CD4-positive, alpha-beta memory T cell (primary cell): ENCODE measurements at regions not wholly inside any gene's neighbourhood (a gene's known extent, or its start where the extent isn't known, plus 50 kb on each side); places are given as distances from the start of the nearest gene placed in this dataset.
"Not testable (repeated sequence)": the region's sequence is repeated elsewhere in the genome, so short reads cannot be mapped to it uniquely, and the experiment has no call there.

ENCODE experiments used
- CTCF ChIA-PET: fragments of 350-600 bp; sonication (Branson Sonifier 250); formaldehyde crosslinking; loops from one replicate; lab custom pipeline; 2021; ENCODE audit warnings: inconsistent platforms; ENCODE audit not compliant: partially characterized antibody; lab: Charles Lee
- POLR2A ChIA-PET: fragments of 350-600 bp; sonication (Branson Sonifier 250); formaldehyde crosslinking; loops from one replicate; lab custom pipeline; 2021; ENCODE audit not compliant: partially characterized antibody; lab: Charles Lee
- DNase-seq, 5 donors: peaks; one replicate each; pipeline versions ENCODE4 v3.0.0 to v3.0.0-alpha.2; 2020 to 2022; ENCODE audit warnings: mixed read lengths in 1 of 5
- H3K27ac ChIP-seq: one replicate; pipeline ENCODE4 v1.7.0; 2013; ENCODE audit warnings: low read depth, low read length
- H3K27me3 ChIP-seq: 2 replicates; pipeline ENCODE4 v1.7.0; 2013; ENCODE audit warnings: mild to moderate bottlenecking, low read length, moderate library complexity; ENCODE audit not compliant: insufficient read depth
- H3K36me3 ChIP-seq: 2 replicates; pipeline ENCODE4 v1.7.0; 2013; ENCODE audit warnings: mild to moderate bottlenecking, low read length, moderate library complexity; ENCODE audit not compliant: insufficient read depth
- H3K4me1 ChIP-seq: 2 replicates; pipeline ENCODE4 v1.7.0; 2013; ENCODE audit warnings: mild to moderate bottlenecking, low read length, moderate library complexity; ENCODE audit not compliant: insufficient read depth
- H3K4me3 ChIP-seq, 2 donors: one replicate each; pipeline ENCODE4 v1.7.0; 2013; ENCODE audit warnings: low read length in 2 of 2, mild to moderate bottlenecking in 1 of 2
- H3K9me3 ChIP-seq, 2 donors: one replicate each; pipeline ENCODE4 v1.7.0; 2013; ENCODE audit warnings: low read length in 2 of 2, control low read depth in 1 of 2; ENCODE audit not compliant: control insufficient read depth in 1 of 2
- H3K27ac Mint-ChIP-seq, 7 donors: one replicate each; pipeline ENCODE4 v1.8.0; 2020 to 2021; ENCODE audit warnings: mixed read lengths in 7 of 7, mild to moderate bottlenecking in 6 of 7, inconsistent platforms in 3 of 7, moderate library complexity in 3 of 7
- H3K27me3 Mint-ChIP-seq, 2 donors: one replicate each; pipeline ENCODE4 v1.8.0; 2020 to 2021; ENCODE audit warnings: mixed read lengths in 2 of 2
- H3K36me3 Mint-ChIP-seq, 2 donors: one replicate each; pipeline ENCODE4 v1.8.0; 2020 to 2021; ENCODE audit warnings: mixed read lengths in 2 of 2, inconsistent platforms in 1 of 2, mild to moderate bottlenecking in 1 of 2
- H3K4me1 Mint-ChIP-seq, 4 donors: one replicate each; pipeline ENCODE4 v1.8.0; 2020 to 2021; ENCODE audit warnings: mixed read lengths in 4 of 4, mild to moderate bottlenecking in 1 of 4
- H3K4me3 Mint-ChIP-seq, 8 donors: one replicate each; pipeline ENCODE4 v1.8.0; 2020 to 2021; ENCODE audit warnings: mixed read lengths in 8 of 8, mild to moderate bottlenecking in 7 of 8, moderate library complexity in 6 of 8, inconsistent platforms in 3 of 8
- H3K9me3 Mint-ChIP-seq, 8 donors: one replicate each; pipeline ENCODE4 v1.8.0; 2020 to 2021; ENCODE audit warnings: mixed read lengths in 8 of 8, mild to moderate bottlenecking in 5 of 8, inconsistent platforms in 3 of 8, moderate library complexity in 1 of 8
- intact Hi-C: fragments of 100-400 bp; cut with micrococcal nuclease; formaldehyde crosslinking; loops from one replicate; pipeline ENCODE4 v1.15.1; 2023

GRCh38 chr22:25406510-25407210, 157.8 kb upstream of the GRK3 start:
- DNase-seq = no peak
- Histone ChIP-seq H3K4me3 (no peak overlapping the region), H3K9me3 (no peaks in the 10 kb centered on the region), H3K4me1 (peaks cover 31% of the 10 kb centered on the region), H3K27ac (no peak overlapping the region), H3K27me3 (no peaks in the 10 kb centered on the region), H3K36me3 (no peaks in the 10 kb centered on the region)
- Mint-ChIP-seq H3K27me3 (no peaks in the 10 kb centered on the region), H3K4me1 (peaks cover 18 to 48% (median 32%) of the 10 kb centered on the region in 4 donors), H3K9me3 (no peaks in the 10 kb centered on the region), H3K27ac (peak overlapping the region in 6 of 7 donors; percentile 21 to 88 (median 74)), H3K36me3 (no peaks in the 10 kb centered on the region), H3K4me3 (peak overlapping the region; percentile 76 to 83 (median 78))
- intact Hi-C loops = no loop called here
- POLR2A ChIA-PET = no interaction called here
- CTCF ChIA-PET = no interaction called here

GRCh38 chr22:25407226-25407858, 157.1 kb upstream of the GRK3 start:
- POLR2A ChIA-PET = no interaction called here

GRCh38 chr22:25407859-25408229, 156.6 kb upstream of the GRK3 start:
- H3K27me3 ChIP-seq = no peaks in the 10 kb centered on the region
- DNase-seq = no peak
- no peak overlapping the region for H3K27ac ChIP-seq
- CTCF ChIA-PET = no interaction called here
- no peaks in the 10 kb centered on the region for H3K36me3 ChIP-seq
- H3K9me3 ChIP-seq = no peaks in the 10 kb centered on the region
- peak overlapping the region in 5 of 8 donors; percentile 5 to 87 (median 53) for H3K4me3 Mint-ChIP-seq
- intact Hi-C loops = no loop called here
- H3K4me1 Mint-ChIP-seq = peaks cover 14 to 36% (median 25%) of the 10 kb centered on the region in 4 donors
- H3K4me1 ChIP-seq = peaks cover 23% of the 10 kb centered on the region
- POLR2A ChIA-PET = no interaction called here
- no peaks in the 10 kb centered on the region for H3K36me3 Mint-ChIP-seq
- peaks cover 0 to under 1% of the 10 kb centered on the region in 2 donors for H3K27me3 Mint-ChIP-seq
- H3K9me3 Mint-ChIP-seq = no peaks in the 10 kb centered on the region
- peak overlapping the region in 4 of 7 donors; percentile 23 to 79 (median 59) for H3K27ac Mint-ChIP-seq
- H3K4me3 ChIP-seq = no peak overlapping the region

More at GRCh38 chr22:25407226-25407858, 157.1 kb upstream of the GRK3 start:
- H3K27me3 ChIP-seq = no peaks in the 10 kb centered on the region
- DNase-seq = no peak
- Mint-ChIP-seq H3K4me1 (peaks cover 14 to 41% (median 28%) of the 10 kb centered on the region in 4 donors), H3K27me3 (no peaks in the 10 kb centered on the region), H3K4me3 (peak overlapping the region in 7 of 8 donors; percentile 50 to 87 (median 77)), H3K27ac (peak overlapping the region in 4 of 7 donors; percentile 21 to 79 (median 46)), H3K9me3 (no peaks in the 10 kb centered on the region), H3K36me3 (no peaks in the 10 kb centered on the region)
- CTCF ChIA-PET = no interaction called here
- no peaks in the 10 kb centered on the region for H3K9me3 ChIP-seq
- H3K4me1 ChIP-seq = peaks cover 27% of the 10 kb centered on the region
- H3K27ac ChIP-seq = no peak overlapping the region
- intact Hi-C loops = no loop called here
- no peaks in the 10 kb centered on the region for H3K36me3 ChIP-seq
- no peak overlapping the region for H3K4me3 ChIP-seq

- Mint-ChIP-seq H3K4me1 (peaks cover 4 to 23% (median 13%) of the 10 kb centered on the region in 4 donors), H3K36me3 (no peaks in the 10 kb centered on the region), H3K9me3 (peaks cover 0 to 7% (median 4%) of the 10 kb centered on the region in 8 donors), H3K27ac (no peak overlapping the region), H3K4me3 (no peak overlapping the region), H3K27me3 (peaks cover 0 to 2% of the 10 kb centered on the region in 2 donors)
- H3K36me3 ChIP-seq = no peaks in the 10 kb centered on the region
- H3K27me3 ChIP-seq = no peaks in the 10 kb centered on the region
- no peak overlapping the region for H3K4me3 ChIP-seq
- ChIA-PET POLR2A (no interaction called here), CTCF (no interaction called here)
- DNase-seq = no peak
- H3K27ac ChIP-seq = no peak overlapping the region
- no peaks in the 10 kb centered on the region for H3K9me3 ChIP-seq
- intact Hi-C loops = no loop called here
- H3K4me1 ChIP-seq = peaks cover 9% of the 10 kb centered on the region
These were observed 155.2 kb upstream of the GRK3 start for GRCh38 chr22:25409240-25409639.

- Mint-ChIP-seq H3K4me1 (peaks cover 4 to 19% (median 11%) of the 10 kb centered on the region in 4 donors), H3K27me3 (peaks cover 4% of the 10 kb centered on the region in 2 donors), H3K36me3 (no peaks in the 10 kb centered on the region), H3K4me3 (peak overlapping the region; percentile 62 to 87 (median 77)), H3K27ac (peak overlapping the region; percentile 18 to 91 (median 83)), H3K9me3 (peaks cover 0 to 11% (median 4%) of the 10 kb centered on the region in 8 donors)
- Histone ChIP-seq H3K27me3 (no peaks in the 10 kb centered on the region), H3K4me1 (peaks cover 4% of the 10 kb centered on the region), H3K36me3 (no peaks in the 10 kb centered on the region), H3K4me3 (no peak overlapping the region), H3K9me3 (no peaks in the 10 kb centered on the region), H3K27ac (no peak overlapping the region)
- CTCF ChIA-PET = no interaction called here
- no peak for DNase-seq
- POLR2A ChIA-PET = no interaction called here
- intact Hi-C loops = no loop called here
These were observed 153.6 kb upstream of the GRK3 start for GRCh38 chr22:25410849-25411248.

GRCh38 chr22:25413620-25414019, 150.9 kb upstream of the GRK3 start:
- Histone ChIP-seq H3K4me3 (no peak overlapping the region), H3K36me3 (no peaks in the 10 kb centered on the region), H3K4me1 (no peaks in the 10 kb centered on the region), H3K27ac (no peak overlapping the region), H3K9me3 (no peaks in the 10 kb centered on the region), H3K27me3 (no peaks in the 10 kb centered on the region)
- Mint-ChIP-seq H3K4me1 (peaks cover 3 to 8% (median 6%) of the 10 kb centered on the region in 4 donors), H3K27me3 (peaks cover 9 to 12% of the 10 kb centered on the region in 2 donors), H3K4me3 (no peak overlapping the region), H3K27ac (no peak overlapping the region), H3K9me3 (peaks cover 0 to 11% (median 4%) of the 10 kb centered on the region in 8 donors), H3K36me3 (no peaks in the 10 kb centered on the region)
- no peak for DNase-seq
- CTCF ChIA-PET = no interaction called here
- POLR2A ChIA-PET = no interaction called here
- intact Hi-C loops = no loop called here

- H3K27ac Mint-ChIP-seq, H3K4me3 Mint-ChIP-seq, DNase-seq, CTCF ChIA-PET, intact Hi-C loops, H3K36me3 ChIP-seq, POLR2A ChIA-PET, H3K36me3 Mint-ChIP-seq, H3K9me3 ChIP-seq, H3K27ac ChIP-seq, H3K4me3 ChIP-seq: not testable (repeated sequence)
- Histone ChIP-seq H3K27me3 (peaks cover 14% of the 10 kb centered on the region), H3K4me1 (peaks cover 17% of the 10 kb centered on the region)
- Mint-ChIP-seq H3K4me1 (peaks cover 13 to 25% (median 20%) of the 10 kb centered on the region in 4 donors), H3K27me3 (peaks cover 25 to 26% of the 10 kb centered on the region in 2 donors), H3K9me3 (peaks cover 0 to 11% (median 4%) of the 10 kb centered on the region in 8 donors)
These were observed 148.7 kb upstream of the GRK3 start for GRCh38 chr22:25415731-25416130.
